ENCODE measurements at regions not wholly inside any gene's neighbourhood (a gene's known extent, or its start where the extent isn't known, plus 50 kb on each side); places are given as distances from the start of the nearest gene placed in this dataset.

- H3K27ac Mint-ChIP-seq: no peak overlapping the region
- H3K36me3 ChIP-seq (replicated peaks in 1 of 2; ENCODE audit: control extremely low read depth in 1 of 2, control insufficient read depth in 1 of 2, extremely low read depth in 1 of 2, insufficient read depth in 2 of 2, low read length in 1 of 2): no peaks in the 10 kb centered on the region
- TF ChIP-seq EZH2 (IDR thresholded peaks at IDR 0.05; ENCODE audit: borderline replicate concordance, insufficient read depth, low read depth, low read length, poor library complexity, severe bottlenecking): no peak
- no peaks in the 10 kb centered on the region for H3K79me2 ChIP-seq (ENCODE audit: control insufficient read depth, insufficient read depth, low read length)
- H4K20me1 ChIP-seq (ENCODE audit: control insufficient read depth, insufficient read depth, low read length, poor library complexity, severe bottlenecking): no peaks in the 10 kb centered on the region
- ChIA-PET POLR2A (no interaction called here), CTCF (interaction anchor here (0.6 to 1.3 kb wide), 3 partner anchors 18 to 554 kb away, joined by 3 read pairs; no protein-coding TSS in a partner anchor)
- peaks cover 0 to 7% (median 2%) of the 10 kb centered on the region in 3 donors for H3K9me3 ChIP-seq (ENCODE audit: control extremely low read depth in 1 of 3, control insufficient read depth in 2 of 3, insufficient read depth in 1 of 3, low read length in 2 of 3)
- H3K9ac ChIP-seq (ENCODE audit: low read length): no peak overlapping the region
- peaks cover 12% of the 10 kb centered on the region for H3K4me1 Mint-ChIP-seq
- no peaks in the 10 kb centered on the region for H3K27me3 Mint-ChIP-seq
- ATAC-seq (ENCODE audit: low read depth): no peak
- DNase-seq: no peak
- H3K27me3 ChIP-seq (replicated peaks in 1 of 4; ENCODE audit: control extremely low read depth in 1 of 4, control insufficient read depth in 3 of 4, insufficient read depth in 4 of 4, low read length in 3 of 4): no peaks in the 10 kb centered on the region
- no peak overlapping the region for H3K27ac ChIP-seq (ENCODE audit: low read length in 2 of 2)
- no peak overlapping the region for H3K4me3 Mint-ChIP-seq
- intact Hi-C loops (cut with micrococcal nuclease): no loop called here
- H3K4me1 ChIP-seq (ENCODE audit: control insufficient read depth in 2 of 2, insufficient read depth in 2 of 2, low read length in 2 of 2): no peaks in the 10 kb centered on the region
- peaks cover 7% of the 10 kb centered on the region for H3K9me3 Mint-ChIP-seq (ENCODE audit: insufficient read depth)
- H2AFZ ChIP-seq (ENCODE audit: insufficient read depth, low read depth, low read length, poor library complexity, severe bottlenecking): no peak overlapping the region
- 100% methylated on average over 3 of the region's 5 CpGs for WGBS (ENCODE audit: insufficient coverage)
- no peak overlapping the region for H3K4me2 ChIP-seq (replicated peaks; ENCODE audit: low read depth, low read length, poor library complexity, severe bottlenecking)
- no peak overlapping the region for H3K4me3 ChIP-seq (ENCODE audit: control extremely low read depth in 1 of 5, extremely low read depth in 1 of 5, insufficient read depth in 1 of 5, low read depth in 2 of 5, low read length in 4 of 5)
Observed at GRCh38 chr12:92002673-92003382, 142.8 kb downstream of the BTG1 start.

- H3K27ac ChIP-seq (ENCODE audit: low read length in 2 of 2): no peak overlapping the region
Observed at GRCh38 chr12:92002195-92002649, 143.4 kb downstream of the BTG1 start.

More at GRCh38 chr12:92002195-92002649, 143.4 kb downstream of the BTG1 start:
- intact Hi-C loops (cut with micrococcal nuclease): no loop called here
- Histone ChIP-seq H4K20me1 (ENCODE audit: control insufficient read depth, insufficient read depth, low read length, poor library complexity, severe bottlenecking) (no peaks in the 10 kb centered on the region), H3K4me2 (replicated peaks; ENCODE audit: low read depth, low read length, poor library complexity, severe bottlenecking) (no peak overlapping the region), H3K36me3 (replicated peaks in 1 of 2; ENCODE audit: control extremely low read depth in 1 of 2, control insufficient read depth in 1 of 2, extremely low read depth in 1 of 2, insufficient read depth in 2 of 2, low read length in 1 of 2) (no peaks in the 10 kb centered on the region), H3K9ac (ENCODE audit: low read length) (no peak overlapping the region), H3K4me1 (ENCODE audit: control insufficient read depth in 2 of 2, insufficient read depth in 2 of 2, low read length in 2 of 2) (no peaks in the 10 kb centered on the region), H3K27me3 (replicated peaks in 1 of 4; ENCODE audit: control extremely low read depth in 1 of 4, control insufficient read depth in 3 of 4, insufficient read depth in 4 of 4, low read length in 3 of 4) (no peaks in the 10 kb centered on the region), H3K79me2 (ENCODE audit: control insufficient read depth, insufficient read depth, low read length) (no peaks in the 10 kb centered on the region), H2AFZ (ENCODE audit: insufficient read depth, low read depth, low read length, poor library complexity, severe bottlenecking) (no peak overlapping the region), H3K9me3 (ENCODE audit: control extremely low read depth in 1 of 3, control insufficient read depth in 2 of 3, insufficient read depth in 1 of 3, low read length in 2 of 3) (peaks cover 0 to 7% (median 4%) of the 10 kb centered on the region in 3 donors), H3K4me3 (ENCODE audit: control extremely low read depth in 1 of 5, extremely low read depth in 1 of 5, insufficient read depth in 1 of 5, low read depth in 2 of 5, low read length in 4 of 5) (no peak overlapping the region)
- ChIA-PET POLR2A (no interaction called here), CTCF (interaction anchor here (1.0 to 1.3 kb wide), 2 partner anchors 17 to 27 kb away, joined by 3 read pairs; no protein-coding TSS in a partner anchor)
- H3K4me3 Mint-ChIP-seq: no peak overlapping the region
- H3K27ac Mint-ChIP-seq: no peak overlapping the region
- ATAC-seq (ENCODE audit: low read depth): no peak
- peaks cover 12% of the 10 kb centered on the region for H3K4me1 Mint-ChIP-seq
- no peak for TF ChIP-seq EZH2 (IDR thresholded peaks at IDR 0.05; ENCODE audit: borderline replicate concordance, insufficient read depth, low read depth, low read length, poor library complexity, severe bottlenecking)
- WGBS (ENCODE audit: insufficient coverage): 86% methylated on average over 1 of the region's 1 CpG
- peaks cover 7% of the 10 kb centered on the region for H3K9me3 Mint-ChIP-seq (ENCODE audit: insufficient read depth)
- no peaks in the 10 kb centered on the region for H3K27me3 Mint-ChIP-seq
- no peak for DNase-seq
